H9 (cell line): ENCODE measurements at regions not wholly inside any gene's neighbourhood (a gene's known extent, or its start where the extent isn't known, plus 50 kb on each side); places are given as distances from the start of the nearest gene placed in this dataset.

ENCODE experiments used
- DNase-seq: peaks from one replicate; pipeline ENCODE4 v3.0.0-alpha.2; 2017
- H2AFZ ChIP-seq: one replicate; pipeline ENCODE4 v1.6.1; 2013; ENCODE audit warnings: mild to moderate bottlenecking, low read length, control low read depth, moderate library complexity
- H2AK5ac ChIP-seq: 2 replicates; pipeline ENCODE4 v1.6.1; 2013; ENCODE audit warnings: low read length, control low read depth, mixed read lengths; ENCODE audit not compliant: insufficient read length
- H2BK120ac ChIP-seq: one replicate; pipeline ENCODE4 v1.6.1; 2013; ENCODE audit warnings: low read depth, mild to moderate bottlenecking, low read length, control low read depth, inconsistent platforms; ENCODE audit not compliant: poor library complexity, severe bottlenecking
- H2BK12ac ChIP-seq: 2 replicates; pipeline ENCODE4 v1.6.1; 2013; ENCODE audit warnings: low read length, control low read depth, mixed read lengths, low read depth; ENCODE audit not compliant: insufficient read length
- H2BK15ac ChIP-seq: 2 replicates; pipeline ENCODE4 v1.6.1; 2013; ENCODE audit warnings: low read depth, low read length, control low read depth
- H2BK20ac ChIP-seq: one replicate; pipeline ENCODE4 v1.6.1; 2013; ENCODE audit warnings: low read depth, mild to moderate bottlenecking, low read length, control low read depth, inconsistent platforms; ENCODE audit not compliant: poor library complexity, severe bottlenecking
- H2BK5ac ChIP-seq: 2 replicates; pipeline ENCODE4 v1.6.1; 2013; ENCODE audit warnings: low read length, control low read depth, mixed read lengths; ENCODE audit not compliant: insufficient read length
- H3K14ac ChIP-seq: 2 replicates; pipeline ENCODE4 v1.6.1; 2013; ENCODE audit warnings: low read length, control low read depth; ENCODE audit not compliant: insufficient read depth
- H3K18ac ChIP-seq: 2 replicates; pipeline ENCODE4 v1.6.1; 2013; ENCODE audit warnings: low read depth, mild to moderate bottlenecking, mixed read lengths, low read length, control low read depth; ENCODE audit not compliant: insufficient read length
- H3K23ac ChIP-seq: 2 replicates; pipeline ENCODE4 v1.6.1; 2013; ENCODE audit warnings: low read length, control low read depth, mixed read lengths, low read depth; ENCODE audit not compliant: insufficient read length
- H3K23me2 ChIP-seq: 2 replicates; pipeline ENCODE4 v1.6.1; 2013; ENCODE audit warnings: low read depth, mild to moderate bottlenecking, mixed read lengths, low read length, control low read depth; ENCODE audit not compliant: insufficient read length, poor library complexity, severe bottlenecking
- H3K27ac ChIP-seq: 2 replicates; pipeline ENCODE4 v1.5.1; 2013; ENCODE audit warnings: low read length, control low read depth, mixed read lengths, low read depth; ENCODE audit not compliant: insufficient read length
- H3K27me3 ChIP-seq: 2 replicates; pipeline ENCODE4 v1.6.1; 2013; ENCODE audit warnings: low read length, control low read depth, inconsistent platforms; ENCODE audit not compliant: insufficient read depth
- H3K4ac ChIP-seq: 2 replicates; pipeline ENCODE4 v1.6.1; 2013; ENCODE audit warnings: low read depth, mild to moderate bottlenecking, control low read depth, inconsistent platforms, low read length, moderate library complexity
- H3K4me1 ChIP-seq: 2 replicates; pipeline ENCODE4 v1.6.1; 2013; ENCODE audit warnings: low read length, control low read depth, inconsistent platforms; ENCODE audit not compliant: insufficient read depth
- H3K4me2 ChIP-seq: 2 replicates; pipeline ENCODE4 v1.6.1; 2013; ENCODE audit warnings: low read length, control low read depth, mixed read lengths; ENCODE audit not compliant: insufficient read length, insufficient read depth
- H3K56ac ChIP-seq: 2 replicates; pipeline ENCODE4 v1.6.1; 2013; ENCODE audit warnings: low read depth, mild to moderate bottlenecking, mixed read lengths, low read length, control low read depth; ENCODE audit not compliant: insufficient read length
- H3K79me1 ChIP-seq: 2 replicates; pipeline ENCODE4 v1.6.1; 2013; ENCODE audit warnings: low read depth, mild to moderate bottlenecking, moderate library complexity, low read length, control low read depth, inconsistent platforms; ENCODE audit not compliant: insufficient read depth, poor library complexity, severe bottlenecking
- H3K79me2 ChIP-seq: 2 replicates; pipeline ENCODE4 v1.6.1; 2013; ENCODE audit warnings: low read length, control low read depth, inconsistent platforms; ENCODE audit not compliant: insufficient read depth
- H3K9ac ChIP-seq: 2 replicates; pipeline ENCODE4 v1.6.1; 2013; ENCODE audit warnings: low read length, control low read depth, mixed read lengths; ENCODE audit not compliant: insufficient read length; ENCODE audit errors: extremely low read depth
- H3K9me3 ChIP-seq: one replicate; pipeline ENCODE4 v1.6.1; 2013; ENCODE audit warnings: low read depth, low read length, inconsistent platforms; ENCODE audit not compliant: control insufficient read depth
- H3T11ph ChIP-seq: one replicate; pipeline ENCODE4 v1.6.1; 2013; ENCODE audit warnings: mild to moderate bottlenecking, low read length, control low read depth, inconsistent platforms
- H4K20me1 ChIP-seq: one replicate; pipeline ENCODE4 v1.6.1; 2013; ENCODE audit not compliant: control insufficient read depth, insufficient read length, insufficient read depth
- H4K5ac ChIP-seq: 2 replicates; pipeline ENCODE4 v1.6.1; 2013; ENCODE audit warnings: low read depth, mild to moderate bottlenecking, mixed read lengths, low read length, control low read depth; ENCODE audit not compliant: insufficient read length
- H4K8ac ChIP-seq: replicated peaks from 2 replicates; pipeline ENCODE4 v1.6.1; 2013; ENCODE audit warnings: low read length, control low read depth, mixed read lengths, low read depth; ENCODE audit not compliant: insufficient read length
- H4K91ac ChIP-seq: 2 replicates; pipeline ENCODE4 v1.6.1; 2013; ENCODE audit warnings: low read depth, mild to moderate bottlenecking, moderate library complexity, mixed read lengths, low read length, control low read depth; ENCODE audit not compliant: insufficient read length
- H3K27ac Mint-ChIP-seq, 3 experiments: 2 replicates in 2 of 3; 3 replicates in 1 of 3; pipeline ENCODE4 v1.8.0; 2020 to 2021; ENCODE audit warnings: mixed read lengths in 3 of 3, mild to moderate bottlenecking in 1 of 3, moderate library complexity in 1 of 3
- H3K27me3 Mint-ChIP-seq: 2 replicates; pipeline ENCODE4 v1.8.0; 2021; ENCODE audit warnings: low read depth, mild to moderate bottlenecking, moderate library complexity, mixed read lengths
- H3K36me3 Mint-ChIP-seq, 3 experiments: 2 replicates in 2 of 3; 3 replicates in 1 of 3; pipeline ENCODE4 v1.8.0; 2020 to 2021; ENCODE audit warnings: low read depth in 3 of 3, mixed read lengths in 3 of 3; ENCODE audit not compliant: insufficient read depth in 1 of 3
- H3K4me1 Mint-ChIP-seq, 2 experiments: 2 replicates each; pipeline ENCODE4 v1.8.0; 2020; ENCODE audit warnings: mixed read lengths in 2 of 2
- H3K4me3 Mint-ChIP-seq, 2 experiments: 2 replicates in 1 of 2; 3 replicates in 1 of 2; pipeline ENCODE4 v1.8.0; 2020 to 2021; ENCODE audit warnings: mild to moderate bottlenecking in 2 of 2, mixed read lengths in 2 of 2, moderate library complexity in 1 of 2
- H3K9me3 Mint-ChIP-seq, 2 experiments: 2 replicates in 1 of 2; 3 replicates in 1 of 2; pipeline ENCODE4 v1.8.0; 2020; ENCODE audit warnings: mild to moderate bottlenecking in 2 of 2, mixed read lengths in 2 of 2, moderate library complexity in 1 of 2
- WGBS: extraction: QIAGEN DNeasy Blood & Tissue Kit; methylation state at CpG from one replicate; pipeline ENCODE4 v1.1.7; 2013; ENCODE audit warnings: missing lambda C conversion rate, low lambda C conversion rate, mixed read lengths; ENCODE audit not compliant: insufficient read length; ENCODE audit errors: extremely low coverage; 5-methylcytosine and 5-hydroxymethylcytosine counted together
- TF ChIP-seq, protein P1 (sequence below): fragments of 200-600 bp; sonication (generic); conservative IDR thresholded peaks from 3 replicates; pipeline ENCODE4 v1.8.0; 2021; ENCODE audit warnings: antibody characterized with exemption, mild to moderate bottlenecking

- Histone ChIP-seq H4K20me1 (no peaks in the 10 kb centered on the region), H2BK120ac (no peak overlapping the region), H3K23ac (no peak overlapping the region), H2AFZ (no peak overlapping the region), H3K79me2 (no peaks in the 10 kb centered on the region), H2BK12ac (no peak overlapping the region), H3K27me3 (no peaks in the 10 kb centered on the region), H3K4me2 (no peak overlapping the region), H3K4me1 (no peaks in the 10 kb centered on the region), H3K27ac (no peak overlapping the region), H3K9ac (no peak overlapping the region), H2BK15ac (no peak overlapping the region), H2BK5ac (no peak overlapping the region), H3K9me3 (no peaks in the 10 kb centered on the region), H2BK20ac (no peak overlapping the region), H3K79me1 (no peaks in the 10 kb centered on the region), H3K18ac (no peak overlapping the region), H3K23me2 (no peaks in the 10 kb centered on the region), H4K8ac (no peak overlapping the region), H3K56ac (no peak overlapping the region), H4K5ac (no peak overlapping the region), H3K4ac (no peak overlapping the region), H3T11ph (no peak overlapping the region), H4K91ac (no peak overlapping the region), H3K14ac (no peak overlapping the region), H2AK5ac (no peak overlapping the region)
- Mint-ChIP-seq H3K4me3 (no peak overlapping the region), H3K27ac (no peak overlapping the region), H3K9me3 (no peaks in the 10 kb centered on the region), H3K27me3 (no peaks in the 10 kb centered on the region), H3K4me1 (no peaks in the 10 kb centered on the region), H3K36me3 (peaks cover 0 to 3% (median 2%) of the 10 kb centered on the region in 3 experiments; a peak in 2 of 7 replicates)
- no peak for DNase-seq
- TF ChIP-seq, protein P1, sequence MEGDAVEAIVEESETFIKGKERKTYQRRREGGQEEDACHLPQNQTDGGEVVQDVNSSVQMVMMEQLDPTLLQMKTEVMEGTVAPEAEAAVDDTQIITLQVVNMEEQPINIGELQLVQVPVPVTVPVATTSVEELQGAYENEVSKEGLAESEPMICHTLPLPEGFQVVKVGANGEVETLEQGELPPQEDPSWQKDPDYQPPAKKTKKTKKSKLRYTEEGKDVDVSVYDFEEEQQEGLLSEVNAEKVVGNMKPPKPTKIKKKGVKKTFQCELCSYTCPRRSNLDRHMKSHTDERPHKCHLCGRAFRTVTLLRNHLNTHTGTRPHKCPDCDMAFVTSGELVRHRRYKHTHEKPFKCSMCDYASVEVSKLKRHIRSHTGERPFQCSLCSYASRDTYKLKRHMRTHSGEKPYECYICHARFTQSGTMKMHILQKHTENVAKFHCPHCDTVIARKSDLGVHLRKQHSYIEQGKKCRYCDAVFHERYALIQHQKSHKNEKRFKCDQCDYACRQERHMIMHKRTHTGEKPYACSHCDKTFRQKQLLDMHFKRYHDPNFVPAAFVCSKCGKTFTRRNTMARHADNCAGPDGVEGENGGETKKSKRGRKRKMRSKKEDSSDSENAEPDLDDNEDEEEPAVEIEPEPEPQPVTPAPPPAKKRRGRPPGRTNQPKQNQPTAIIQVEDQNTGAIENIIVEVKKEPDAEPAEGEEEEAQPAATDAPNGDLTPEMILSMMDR, result no peak
- WGBS, result no CpG with 5 or more reads among the region's 3 CpGs
Measured at GRCh38 chr3:81436182-81436581, 325.3 kb downstream of the GBE1 start.
